CD14-positive monocyte (primary cell): ENCODE measurements at regions not wholly inside any gene's neighbourhood (a gene's known extent, or its start where the extent isn't known, plus 50 kb on each side); places are given as distances from the start of the nearest gene placed in this dataset.

Experiments
- DNase-seq, 3 donors: peaks; one replicate each; pipeline ENCODE4 v3.0.0-alpha.2; 2011 to 2022
- H2AFZ ChIP-seq: 2 replicates; pipeline ENCODE4 v1.6.0; 2012; ENCODE audit warnings: mild to moderate bottlenecking, low read depth, low read length, inconsistent platforms; ENCODE audit not compliant: insufficient read depth, poor library complexity, severe bottlenecking
- H3K27ac ChIP-seq, 2 donors: 1 replicate in 1 of 2; 2 replicates in 1 of 2; pipeline ENCODE4 v1.5.1; 2012 to 2013; ENCODE audit warnings: low read length in 2 of 2, control low read depth in 1 of 2, inconsistent platforms in 1 of 2, low read depth in 1 of 2, mild to moderate bottlenecking in 1 of 2
- H3K27me3 ChIP-seq, 2 donors: one replicate each; pipeline versions ENCODE4 v1.6.0 to v1.6.1; 2011 to 2013; ENCODE audit warnings: low read length in 2 of 2; ENCODE audit not compliant: control insufficient read depth in 2 of 2, insufficient read depth in 2 of 2
- H3K36me3 ChIP-seq, 2 donors: replicated peaks in 1 of 2; 1 replicate in 1 of 2; 2 replicates in 1 of 2; pipeline versions ENCODE4 v1.5.1 to v1.6.1; 2012 to 2013; ENCODE audit warnings: low read length in 2 of 2, control low read depth in 1 of 2, inconsistent platforms in 1 of 2, mild to moderate bottlenecking in 1 of 2; ENCODE audit not compliant: insufficient read depth in 2 of 2, control insufficient read depth in 1 of 2
- H3K4me1 ChIP-seq, 2 donors: 1 replicate in 1 of 2; 2 replicates in 1 of 2; pipeline versions ENCODE4 v1.5.1 to v1.6.1; 2012 to 2013; ENCODE audit warnings: low read length in 2 of 2, control low read depth in 1 of 2, inconsistent platforms in 1 of 2, mild to moderate bottlenecking in 1 of 2, moderate library complexity in 1 of 2; ENCODE audit not compliant: insufficient read depth in 2 of 2, control insufficient read depth in 1 of 2
- H3K4me2 ChIP-seq: replicated peaks from 2 replicates; pipeline ENCODE3; 2012; ENCODE audit warnings: low read length, moderate library complexity, mild to moderate bottlenecking; ENCODE audit not compliant: poor library complexity, severe bottlenecking; ENCODE audit errors: extremely low read depth
- H3K4me3 ChIP-seq, 3 experiments: fragments of 200-600 bp in 1 of 3; sonication (generic) in 1 of 3; replicated peaks in 1 of 3; 1 replicate in 2 of 3; 2 replicates in 1 of 3; pipeline ENCODE4 v1.5.1; 2011 to 2013; ENCODE audit warnings: low read length in 3 of 3, mild to moderate bottlenecking in 3 of 3, control low read depth in 2 of 3, low read depth in 2 of 3, inconsistent platforms in 1 of 3, moderate library complexity in 1 of 3
- H3K79me2 ChIP-seq: 2 replicates; pipeline ENCODE4 v1.6.0; 2012; ENCODE audit warnings: mild to moderate bottlenecking, control low read depth, inconsistent platforms, low read length, moderate library complexity; ENCODE audit not compliant: insufficient read depth
- H3K9ac ChIP-seq: 2 replicates; pipeline ENCODE4 v1.6.0; 2017; ENCODE audit warnings: low read length, mild to moderate bottlenecking; ENCODE audit not compliant: insufficient read depth, poor library complexity, severe bottlenecking
- H3K9me3 ChIP-seq, 2 donors: replicated peaks in 1 of 2; 1 replicate in 1 of 2; 2 replicates in 1 of 2; pipeline versions ENCODE4 v1.5.1 to v1.6.1; 2012 to 2013; ENCODE audit warnings: low read length in 2 of 2, control low read depth in 1 of 2; ENCODE audit not compliant: control insufficient read depth in 1 of 2, insufficient read depth in 1 of 2
- H4K20me1 ChIP-seq: 2 replicates; pipeline ENCODE4 v1.6.0; 2012; ENCODE audit warnings: mild to moderate bottlenecking, low read length, control low read depth, moderate library complexity; ENCODE audit not compliant: insufficient read depth
- H3K27ac Mint-ChIP-seq, 7 donors: one replicate each; pipeline ENCODE4 v1.8.0; 2020; ENCODE audit warnings: mild to moderate bottlenecking in 7 of 7, mixed read lengths in 7 of 7, moderate library complexity in 6 of 7, inconsistent platforms in 2 of 7
- H3K27me3 Mint-ChIP-seq, 3 donors: one replicate each; pipeline ENCODE4 v1.8.0; 2021 to 2022; ENCODE audit warnings: low read depth in 3 of 3, mild to moderate bottlenecking in 3 of 3, mixed read lengths in 3 of 3, moderate library complexity in 3 of 3, inconsistent platforms in 1 of 3
- H3K36me3 Mint-ChIP-seq, 2 donors: one replicate each; pipeline ENCODE4 v1.8.0; 2020; ENCODE audit warnings: mixed read lengths in 2 of 2, inconsistent platforms in 1 of 2, mild to moderate bottlenecking in 1 of 2
- H3K4me1 Mint-ChIP-seq: one replicate; pipeline ENCODE4 v1.8.0; 2020; ENCODE audit warnings: mild to moderate bottlenecking, mixed read lengths
- H3K4me3 Mint-ChIP-seq, 2 donors: one replicate each; pipeline ENCODE4 v1.8.0; 2020; ENCODE audit warnings: mild to moderate bottlenecking in 2 of 2, mixed read lengths in 2 of 2, moderate library complexity in 1 of 2
- H3K9me3 Mint-ChIP-seq, 7 donors: one replicate each; pipeline ENCODE4 v1.8.0; 2020 to 2022; ENCODE audit warnings: mixed read lengths in 7 of 7, mild to moderate bottlenecking in 6 of 7, moderate library complexity in 6 of 7, inconsistent platforms in 2 of 7
- WGBS: methylation state at CpG from one replicate; pipeline ENCODE4 v1.1.5; 2013; ENCODE audit warnings: missing lambda C conversion rate; ENCODE audit not compliant: insufficient coverage; 5-methylcytosine and 5-hydroxymethylcytosine counted together
- intact Hi-C, 2 donors: fragments of 100-400 bp; cut with micrococcal nuclease; formaldehyde crosslinking; loops; one replicate each; pipeline versions ENCODE4 v1.15.0 to v1.15.1; 2023
- TF ChIP-seq, protein P1 (sequence below): fragments of 200-600 bp; IDR thresholded peaks from one replicate; pipeline ENCODE4 v1.8.0; 2022; ENCODE audit warnings: antibody characterized with exemption, mild to moderate bottlenecking

GRCh38 chr7:118404211-118404610 lies 179.7 kb downstream of the ANKRD7 start:
- no peaks in the 10 kb centered on the region for H3K27me3 ChIP-seq
- intact Hi-C loops = no loop called here
- no peak overlapping the region for H3K4me3 ChIP-seq
- H3K36me3 Mint-ChIP-seq = no peaks in the 10 kb centered on the region
- peaks cover 0 to 3% (median 0%) of the 10 kb centered on the region in 7 donors for H3K9me3 Mint-ChIP-seq
- no peak overlapping the region for H3K27ac Mint-ChIP-seq
- H3K4me1 Mint-ChIP-seq = no peaks in the 10 kb centered on the region
- no peak overlapping the region for H2AFZ ChIP-seq
- H3K27me3 Mint-ChIP-seq = peaks cover 0 to 8% (median 6%) of the 10 kb centered on the region in 3 donors
- no peaks in the 10 kb centered on the region for H3K9me3 ChIP-seq
- no peak overlapping the region for H3K9ac ChIP-seq
- no peak overlapping the region for H3K4me3 Mint-ChIP-seq
- no peaks in the 10 kb centered on the region for H3K36me3 ChIP-seq
- H3K4me2 ChIP-seq = no peak overlapping the region
- H4K20me1 ChIP-seq = no peaks in the 10 kb centered on the region
- H3K79me2 ChIP-seq = no peaks in the 10 kb centered on the region
- no peak for DNase-seq
- no CpG with 5 or more reads among the region's 2 CpGs for WGBS
- TF ChIP-seq, protein P1, sequence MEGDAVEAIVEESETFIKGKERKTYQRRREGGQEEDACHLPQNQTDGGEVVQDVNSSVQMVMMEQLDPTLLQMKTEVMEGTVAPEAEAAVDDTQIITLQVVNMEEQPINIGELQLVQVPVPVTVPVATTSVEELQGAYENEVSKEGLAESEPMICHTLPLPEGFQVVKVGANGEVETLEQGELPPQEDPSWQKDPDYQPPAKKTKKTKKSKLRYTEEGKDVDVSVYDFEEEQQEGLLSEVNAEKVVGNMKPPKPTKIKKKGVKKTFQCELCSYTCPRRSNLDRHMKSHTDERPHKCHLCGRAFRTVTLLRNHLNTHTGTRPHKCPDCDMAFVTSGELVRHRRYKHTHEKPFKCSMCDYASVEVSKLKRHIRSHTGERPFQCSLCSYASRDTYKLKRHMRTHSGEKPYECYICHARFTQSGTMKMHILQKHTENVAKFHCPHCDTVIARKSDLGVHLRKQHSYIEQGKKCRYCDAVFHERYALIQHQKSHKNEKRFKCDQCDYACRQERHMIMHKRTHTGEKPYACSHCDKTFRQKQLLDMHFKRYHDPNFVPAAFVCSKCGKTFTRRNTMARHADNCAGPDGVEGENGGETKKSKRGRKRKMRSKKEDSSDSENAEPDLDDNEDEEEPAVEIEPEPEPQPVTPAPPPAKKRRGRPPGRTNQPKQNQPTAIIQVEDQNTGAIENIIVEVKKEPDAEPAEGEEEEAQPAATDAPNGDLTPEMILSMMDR = no peak
- H3K4me1 ChIP-seq = no peaks in the 10 kb centered on the region
- no peak overlapping the region for H3K27ac ChIP-seq

DNA sequence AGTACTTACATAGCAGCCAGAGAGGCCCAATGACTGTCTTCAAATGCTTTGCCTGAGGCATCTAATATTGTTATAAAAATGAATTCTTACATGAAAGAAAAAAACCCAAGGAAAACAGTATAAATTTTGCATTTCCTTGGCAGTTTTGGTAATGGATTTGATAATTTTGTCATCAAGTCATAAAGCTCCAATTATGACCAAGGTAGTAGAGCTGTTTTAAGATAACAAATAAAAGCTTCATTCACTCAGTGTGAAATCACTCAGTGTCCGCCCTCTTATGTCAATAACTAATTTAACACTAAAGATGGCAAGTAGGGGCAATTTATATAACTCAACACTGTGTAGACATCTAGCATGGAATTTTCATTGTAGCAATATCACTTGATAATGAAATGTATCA lies 193.9 kb downstream of the ANKRD7 start:
- H3K27ac Mint-ChIP-seq = no peak overlapping the region
- H3K4me3 Mint-ChIP-seq = no peak overlapping the region
- no peaks in the 10 kb centered on the region for H3K79me2 ChIP-seq
- no peaks in the 10 kb centered on the region for H3K36me3 Mint-ChIP-seq
- H3K36me3 ChIP-seq = no peaks in the 10 kb centered on the region
- no peak overlapping the region for H2AFZ ChIP-seq
- no peaks in the 10 kb centered on the region for H4K20me1 ChIP-seq
- no peak overlapping the region for H3K4me2 ChIP-seq
- no peaks in the 10 kb centered on the region for H3K9me3 ChIP-seq
- H3K4me1 Mint-ChIP-seq = no peaks in the 10 kb centered on the region
- H3K4me3 ChIP-seq = no peak overlapping the region
- peaks cover 0 to under 1% (median 0%) of the 10 kb centered on the region in 7 donors for H3K9me3 Mint-ChIP-seq
- H3K27me3 Mint-ChIP-seq = peaks cover 0 to 7% (median 0%) of the 10 kb centered on the region in 3 donors
- H3K27me3 ChIP-seq = no peaks in the 10 kb centered on the region
- TF ChIP-seq, protein P1 = no peak
- H3K4me1 ChIP-seq = no peaks in the 10 kb centered on the region
- intact Hi-C loops = no loop called here
- no peak overlapping the region for H3K9ac ChIP-seq
- no CpG with 5 or more reads among the region's 1 CpG for WGBS
- no peak for DNase-seq
- H3K27ac ChIP-seq = no peak overlapping the region
